HEK293 (cell line): ENCODE measurements at regions not wholly inside any gene's neighbourhood (a gene's known extent, or its start where the extent isn't known, plus 50 kb on each side); places are given as distances from the start of the nearest gene placed in this dataset.
A peak's percentile ranks its signal among the peaks of the same experiment; 100 is the strongest.

Experiments used
- CTCF ChIA-PET: fragments of 350-600 bp; formaldehyde crosslinking; extraction: SDS; loops from one replicate; lab custom pipeline; 2021; ENCODE audit warnings: antibody characterized with exemption; lab: Yijun Ruan, JAX
- POLR2A ChIA-PET: fragments of 300-600 bp; formaldehyde crosslinking; extraction: SDS; loops from one replicate; lab custom pipeline; 2020; ENCODE audit warnings: antibody characterized with exemption, inconsistent platforms; lab: Yijun Ruan, JAX
- H3K27ac ChIP-seq: fragments of 200-500 bp; sonication (Bioruptor generic); 2 replicates; pipeline ENCODE4 v1.5.1; 2014; ENCODE audit warnings: low read depth, low read length, control low read depth, inconsistent platforms; ENCODE audit errors: extremely low read depth
- H3K36me3 ChIP-seq, 2 experiments: fragments of 200-500 bp in 1 of 2; sonication (Bioruptor generic) in 1 of 2; 1 replicate in 1 of 2; 2 replicates in 1 of 2; pipeline ENCODE4 v1.5.1; 2014 to 2017; ENCODE audit warnings: inconsistent platforms in 2 of 2, low read length in 2 of 2; ENCODE audit not compliant: control insufficient read depth in 2 of 2, insufficient read depth in 1 of 2
- H3K4me1 ChIP-seq: fragments of 200-500 bp; sonication (Bioruptor generic); 2 replicates; pipeline ENCODE4 v1.5.1; 2014; ENCODE audit warnings: mild to moderate bottlenecking, low read length, inconsistent platforms; ENCODE audit not compliant: control insufficient read depth, insufficient read depth
- H3K4me3 ChIP-seq: 2 replicates; pipeline ENCODE4 v1.5.1; 2011; ENCODE audit warnings: low read depth, mild to moderate bottlenecking, control low read depth, low read length, moderate library complexity
- H3K9me3 ChIP-seq: fragments of 200-500 bp; sonication (Bioruptor generic); 2 replicates; pipeline ENCODE4 v1.5.1; 2014; ENCODE audit warnings: low read depth, low read length, inconsistent platforms; ENCODE audit not compliant: control insufficient read depth, insufficient read depth
- MZF1 ChIP-seq: fragments of 450-650 bp; formaldehyde crosslinking; IDR thresholded peaks from 2 replicates; pipeline ENCODE4 v1.5.1; 2017; ENCODE audit warnings: missing biosample characterization, missing genetic modification characterization, borderline replicate concordance
- PRDM1 ChIP-seq: fragments of 450-650 bp; formaldehyde crosslinking; IDR thresholded peaks from 2 replicates; pipeline ENCODE4; 2016; ENCODE audit warnings: missing biosample characterization, missing genetic modification characterization
- REST ChIP-seq: fragments of 450-650 bp; formaldehyde crosslinking; IDR thresholded peaks from 2 replicates; pipeline ENCODE4 v1.5.1; 2016; ENCODE audit warnings: missing biosample characterization, missing genetic modification characterization
- ZBTB11 ChIP-seq: fragments of 450-650 bp; formaldehyde crosslinking; conservative IDR thresholded peaks from 2 replicates; pipeline ENCODE4 v1.5.1; 2016; ENCODE audit warnings: low read depth, missing biosample characterization, missing genetic modification characterization
- ZBTB21 ChIP-seq: fragments of 450-650 bp; formaldehyde crosslinking; IDR thresholded peaks from 2 replicates; pipeline ENCODE4 v1.5.1; 2017; ENCODE audit warnings: missing biosample characterization, missing genetic modification characterization
- ZNF138 ChIP-seq: fragments of 450-650 bp; formaldehyde crosslinking; IDR thresholded peaks from 2 replicates; pipeline ENCODE4 v1.5.1; 2016; ENCODE audit warnings: missing biosample characterization, missing genetic modification characterization, borderline replicate concordance
- ZNF140 ChIP-seq: fragments of 450-650 bp; formaldehyde crosslinking; IDR thresholded peaks from 2 replicates; pipeline ENCODE4 v1.5.1; 2016; ENCODE audit warnings: missing biosample characterization, missing genetic modification characterization
- ZNF146 ChIP-seq: fragments of 450-650 bp; formaldehyde crosslinking; IDR thresholded peaks from 2 replicates; pipeline ENCODE4 v1.5.1; 2016; ENCODE audit warnings: missing biosample characterization, missing genetic modification characterization
- ZNF19 ChIP-seq: fragments of 450-650 bp; formaldehyde crosslinking; IDR thresholded peaks from 2 replicates; pipeline ENCODE4; 2016; ENCODE audit warnings: missing biosample characterization, missing genetic modification characterization, low read depth
- ZNF223 ChIP-seq: fragments of 450-650 bp; formaldehyde crosslinking; IDR thresholded peaks from 2 replicates; pipeline ENCODE4 v1.5.1; 2016; ENCODE audit warnings: missing biosample characterization, missing genetic modification characterization
- ZNF292 ChIP-seq: fragments of 450-650 bp; formaldehyde crosslinking; IDR thresholded peaks from 2 replicates; pipeline ENCODE4 v1.5.1; 2016; ENCODE audit warnings: low read depth, missing biosample characterization, missing genetic modification characterization, borderline replicate concordance
- ZNF366 ChIP-seq: fragments of 450-650 bp; formaldehyde crosslinking; conservative IDR thresholded peaks from 2 replicates; pipeline ENCODE4 v1.5.1; 2016; ENCODE audit warnings: missing biosample characterization, missing genetic modification characterization
- ZNF404 ChIP-seq: fragments of 450-650 bp; formaldehyde crosslinking; IDR thresholded peaks from 2 replicates; pipeline ENCODE4 v1.5.1; 2017; ENCODE audit warnings: missing biosample characterization, missing genetic modification characterization
- ZNF529 ChIP-seq: fragments of 450-650 bp; formaldehyde crosslinking; IDR thresholded peaks from 2 replicates; pipeline ENCODE4 v1.5.1; 2017; ENCODE audit warnings: missing genetic modification characterization, missing biosample characterization; ENCODE audit not compliant: insufficient replicate concordance
- ZNF560 ChIP-seq: fragments of 450-650 bp; formaldehyde crosslinking; IDR thresholded peaks from 2 replicates; pipeline ENCODE4 v1.5.1; 2017; ENCODE audit warnings: missing biosample characterization, missing genetic modification characterization, borderline replicate concordance
- ZNF629 ChIP-seq: fragments of 450-650 bp; formaldehyde crosslinking; IDR thresholded peaks from 2 replicates; pipeline ENCODE4 v1.5.1; 2017; ENCODE audit warnings: missing biosample characterization, missing genetic modification characterization
- ZNF660 ChIP-seq: fragments of 450-650 bp; IDR thresholded peaks from 2 replicates; pipeline ENCODE4 v1.5.1; 2018; ENCODE audit warnings: missing biosample characterization, mild to moderate bottlenecking, missing genetic modification characterization
- ZNF664 ChIP-seq: fragments of 450-650 bp; formaldehyde crosslinking; IDR thresholded peaks from 2 replicates; pipeline ENCODE4 v1.5.1; 2016; ENCODE audit warnings: missing biosample characterization, missing genetic modification characterization
- ZSCAN23 ChIP-seq: fragments of 450-650 bp; formaldehyde crosslinking; IDR thresholded peaks from 2 replicates; pipeline ENCODE4 v1.5.1; 2016; ENCODE audit warnings: missing biosample characterization, missing genetic modification characterization

- TF ChIP-seq ZBTB11 (peak; percentile 80), ZNF404 (0 out of 2 replicates have a peak, but pooled peaks have one; percentile 37), ZNF140 (tag by site-specific recombination) (peak; percentile 92), ZNF19 (tag by site-specific recombination) (0 out of 2 replicates have a peak, but pooled peaks have one; percentile 57), ZNF529 (tag by site-specific recombination) (peak; percentile 79), PRDM1 (tag by site-specific recombination) (no peak), ZNF138 (tag by site-specific recombination) (0 out of 2 replicates have a peak, but pooled peaks have one; percentile 24), MZF1 (tag by site-specific recombination) (peak; percentile 48; the same call in 1 of the 2 replicates), ZNF660 (tag by site-specific recombination) (no peak), ZNF560 (tag by site-specific recombination) (0 out of 2 replicates have a peak, but pooled peaks have one; percentile 23), ZNF629 (tag by site-specific recombination) (peak; percentile 54; the same call in 1 of the 2 replicates), ZBTB21 (peak; percentile 30; the same call in 1 of the 2 replicates), REST (tag by site-specific recombination) (peak; percentile 83), ZNF664 (tag by site-specific recombination) (peak; percentile 56; the same call in 1 of the 2 replicates), ZNF366 (tag by site-specific recombination) (0 out of 2 replicates have a peak, but pooled peaks have one; percentile 18), ZSCAN23 (tag by site-specific recombination) (no peak), ZNF292 (tag by site-specific recombination) (0 out of 2 replicates have a peak, but pooled peaks have one; percentile 10)
Observed at GRCh38 chr6:147924598-147924997, 416.1 kb downstream of the SAMD5 start (continued).

GRCh38 chr6:147925826-147926225 lies 416.8 kb upstream of the SASH1 start:
- Histone ChIP-seq H3K36me3 (no peaks in the 10 kb centered on the region), H3K27ac (no peak overlapping the region), H3K4me3 (no peak overlapping the region), H3K4me1 (no peaks in the 10 kb centered on the region), H3K9me3 (no peaks in the 10 kb centered on the region)
- TF ChIP-seq ZNF146 (tag by site-specific recombination) (0 out of 2 replicates have a peak, but pooled peaks have one; percentile 31), ZNF223 (tag by site-specific recombination) (no peak)
- ChIA-PET POLR2A (no interaction called here), CTCF (no interaction called here)
